Activated CD4-positive, alpha-beta memory T cell treated with anti-CD3 and anti-CD28 coated beads, Interleukin-2, amount 10 ng/mL, durations not matched to agents 7 days and 5 days (primary cell): ENCODE measurements at regions not wholly inside any gene's neighbourhood (a gene's known extent, or its start where the extent isn't known, plus 50 kb on each side); places are given as distances from the start of the nearest gene placed in this dataset.
"Not testable (repeated sequence)": the region's sequence is repeated elsewhere in the genome, so short reads cannot be mapped to it uniquely, and the experiment has no call there.

Experiments used
- CTCF ChIA-PET: fragments of 350-600 bp; sonication (Branson Sonifier 250); formaldehyde crosslinking; loops from one replicate; lab custom pipeline; 2021; ENCODE audit warnings: antibody characterized with exemption, inconsistent platforms; lab: Charles Lee
- POLR2A ChIA-PET: fragments of 350-600 bp; sonication (Branson Sonifier 250); formaldehyde crosslinking; loops from one replicate; lab custom pipeline; 2021; ENCODE audit warnings: antibody characterized with exemption; lab: Charles Lee
- DNase-seq: peaks from one replicate; pipeline ENCODE4 v3.0.0-alpha.2; 2020
- H3K27ac Mint-ChIP-seq: one replicate; pipeline ENCODE4 v1.8.0; 2021; ENCODE audit warnings: mild to moderate bottlenecking, mixed read lengths
- H3K27me3 Mint-ChIP-seq: one replicate; pipeline ENCODE4 v1.8.0; 2021; ENCODE audit warnings: mixed read lengths
- H3K36me3 Mint-ChIP-seq: one replicate; pipeline ENCODE4 v1.8.0; 2021; ENCODE audit warnings: low read depth, mixed read lengths
- H3K4me1 Mint-ChIP-seq: one replicate; pipeline ENCODE4 v1.8.0; 2021; ENCODE audit warnings: mixed read lengths
- H3K4me3 Mint-ChIP-seq: one replicate; pipeline ENCODE4 v1.8.0; 2021; ENCODE audit warnings: mild to moderate bottlenecking, mixed read lengths
- H3K9me3 Mint-ChIP-seq: one replicate; pipeline ENCODE4 v1.8.0; 2021; ENCODE audit warnings: mixed read lengths

DNA sequence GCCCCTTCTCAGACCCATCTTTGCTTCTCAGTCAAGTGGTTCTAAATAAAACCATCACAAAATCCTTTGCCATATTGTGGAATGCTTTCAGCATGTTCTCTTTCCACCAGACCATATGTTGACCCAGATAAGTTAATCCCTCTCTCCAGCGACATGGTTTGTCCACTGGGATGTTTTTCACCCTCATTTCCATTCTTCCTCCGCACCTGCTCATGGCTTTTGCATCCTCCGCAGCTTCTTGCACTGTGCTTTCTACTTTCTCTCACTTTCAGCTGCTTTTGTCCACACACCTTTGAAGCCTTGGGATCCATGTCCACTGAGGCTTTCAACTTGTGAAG lies 52.3 kb upstream of the WAC start:
- Mint-ChIP-seq H3K27me3 (no peaks in the 10 kb centered on the region), H3K27ac (no peak overlapping the region), H3K4me1 (no peaks in the 10 kb centered on the region), H3K4me3 (no peak overlapping the region), H3K9me3 (no peaks in the 10 kb centered on the region), H3K36me3 (no peaks in the 10 kb centered on the region)
- CTCF ChIA-PET, result interaction anchor here (0.6 kb wide), 1 partner anchor 1258 kb away, joined by 3 read pairs; no protein-coding TSS in a partner anchor
- no peak for DNase-seq
- POLR2A ChIA-PET, result no interaction called here

DNA sequence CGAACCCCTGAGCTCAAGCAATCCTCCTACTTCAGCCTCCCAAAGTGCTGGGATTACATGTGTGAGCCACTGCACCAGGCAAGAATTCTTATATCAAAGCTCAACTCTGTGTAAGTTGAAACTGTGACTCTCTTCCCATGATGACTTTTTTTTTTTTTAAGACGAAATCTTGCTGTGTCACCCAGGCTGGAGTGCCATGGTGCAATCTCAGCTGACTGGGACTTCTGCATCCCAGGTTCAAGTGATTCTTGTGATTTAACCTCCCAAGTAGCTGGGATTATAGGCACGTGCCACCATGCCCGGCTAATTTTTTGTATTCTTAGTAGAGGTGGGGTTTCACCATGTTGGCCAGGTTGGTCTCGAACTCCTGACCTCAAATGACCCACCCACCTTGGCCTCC lies 51.6 kb upstream of the WAC start:
- H3K4me1 Mint-ChIP-seq, H3K4me3 Mint-ChIP-seq, H3K36me3 Mint-ChIP-seq, H3K9me3 Mint-ChIP-seq, POLR2A ChIA-PET, H3K27me3 Mint-ChIP-seq, DNase-seq, H3K27ac Mint-ChIP-seq: not testable (repeated sequence)
- CTCF ChIA-PET, result interaction anchor here (0.6 kb wide), 2 partner anchors 11 to 1258 kb away, joined by 3 to 4 read pairs; no protein-coding TSS in a partner anchor

DNA sequence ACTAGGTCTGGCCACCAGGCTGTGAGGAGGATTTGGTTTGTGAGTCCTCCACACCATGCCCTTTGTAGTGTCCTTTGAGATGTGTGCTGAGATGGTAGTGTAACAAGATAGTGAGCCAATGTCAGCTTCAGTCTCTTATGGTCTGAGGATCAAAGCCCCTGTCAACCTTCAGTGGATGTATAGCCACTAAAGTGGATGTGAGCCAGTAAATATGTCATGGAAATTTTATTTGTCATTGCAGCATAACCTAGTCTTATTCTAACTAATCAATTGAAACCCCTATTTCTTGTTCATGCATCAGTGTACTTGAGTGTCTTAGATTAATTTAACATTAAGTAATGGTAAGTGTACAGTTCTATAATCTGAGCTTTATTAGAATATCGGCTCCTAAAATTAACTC lies 51.0 kb upstream of the WAC start:
- H3K27me3 Mint-ChIP-seq, result no peaks in the 10 kb centered on the region
- ChIA-PET POLR2A (no interaction called here), CTCF (interaction anchor here (0.6 kb wide), 1 partner anchor 10 kb away, joined by 4 read pairs; no protein-coding TSS in a partner anchor)
- no peak for DNase-seq
- H3K4me1 Mint-ChIP-seq, result peaks cover under 1% of the 10 kb centered on the region
- H3K9me3 Mint-ChIP-seq, result no peaks in the 10 kb centered on the region
- no peak overlapping the region for H3K27ac Mint-ChIP-seq
- H3K36me3 Mint-ChIP-seq, result no peaks in the 10 kb centered on the region
- H3K4me3 Mint-ChIP-seq, result no peak overlapping the region
